Ascending aorta (tissue), 2 donors: ENCODE measurements at regions not wholly inside any gene's neighbourhood (a gene's known extent, or its start where the extent isn't known, plus 50 kb on each side); places are given as distances from the start of the nearest gene placed in this dataset.

Experiments used
- DNase-seq, 2 donors: peaks; one replicate each; pipeline ENCODE4 v3.0.0-alpha.2; 2019; ENCODE audit warnings: low spot score in 2 of 2
- H3K27ac ChIP-seq, 2 donors: fragments of 200-600 bp; sonication (generic); one replicate each; pipeline ENCODE4 v1.5.1; 2016 to 2017; ENCODE audit warnings: mild to moderate bottlenecking in 1 of 2
- H3K27me3 ChIP-seq: fragments of 200-600 bp; sonication (generic); one replicate; pipeline ENCODE4 v1.5.1; 2017
- H3K36me3 ChIP-seq, 2 donors: fragments of 200-600 bp; sonication (generic); one replicate each; pipeline ENCODE4 v1.5.1; 2016
- H3K4me1 ChIP-seq, 2 donors: fragments of 200-600 bp; sonication (generic); one replicate each; pipeline ENCODE4 v1.5.1; 2016 to 2017; ENCODE audit warnings: mild to moderate bottlenecking in 1 of 2
- H3K4me3 ChIP-seq, 2 donors: fragments of 200-600 bp; sonication (generic); one replicate each; pipeline ENCODE4 v1.5.1; 2016 to 2017; ENCODE audit warnings: mild to moderate bottlenecking in 1 of 2
- H3K9me3 ChIP-seq, 2 donors: fragments of 200-600 bp; sonication (generic); one replicate each; pipeline ENCODE4 v1.5.1; 2016
- intact Hi-C: fragments of 100-400 bp; cut with DNase I; formaldehyde crosslinking; loops from one replicate; pipeline ENCODE4 v1.15.1; 2023
- TF ChIP-seq, protein P1 (sequence below), 3 experiments: fragments of 200-600 bp in 2 of 3; fragments of 450-650 bp in 1 of 3; sonication (generic) in 2 of 3; IDR thresholded peaks; one replicate each; pipeline ENCODE4 v1.5.1; 2016 to 2019; ENCODE audit warnings: antibody characterized with exemption in 3 of 3, mild to moderate bottlenecking in 1 of 3, moderate library complexity in 1 of 3

DNA sequence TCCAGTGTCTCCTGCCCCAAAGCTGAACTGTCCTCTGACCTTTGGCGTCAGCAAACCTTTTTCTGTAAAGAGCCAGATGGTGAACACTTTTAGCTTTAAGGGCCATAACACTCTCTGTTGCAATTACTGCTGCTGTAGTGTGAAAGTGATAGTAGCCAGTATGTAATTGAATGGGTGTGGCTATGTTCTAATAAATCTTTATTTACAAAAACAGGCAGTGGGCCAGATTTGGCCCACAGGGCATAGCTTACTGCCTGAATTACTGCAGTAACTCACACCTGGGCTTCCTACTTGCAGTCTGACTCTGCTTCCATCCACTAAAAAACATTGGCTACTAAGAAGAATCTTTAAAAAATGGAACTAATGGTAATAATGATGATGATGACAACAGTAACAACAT, 68.0 kb upstream of the SLC6A11 start:
- no peaks in the 10 kb centered on the region for H3K9me3 ChIP-seq
- DNase-seq = peak in 1 of 2 donors; percentile 5
- no peaks in the 10 kb centered on the region for H3K36me3 ChIP-seq
- TF ChIP-seq, protein P1, sequence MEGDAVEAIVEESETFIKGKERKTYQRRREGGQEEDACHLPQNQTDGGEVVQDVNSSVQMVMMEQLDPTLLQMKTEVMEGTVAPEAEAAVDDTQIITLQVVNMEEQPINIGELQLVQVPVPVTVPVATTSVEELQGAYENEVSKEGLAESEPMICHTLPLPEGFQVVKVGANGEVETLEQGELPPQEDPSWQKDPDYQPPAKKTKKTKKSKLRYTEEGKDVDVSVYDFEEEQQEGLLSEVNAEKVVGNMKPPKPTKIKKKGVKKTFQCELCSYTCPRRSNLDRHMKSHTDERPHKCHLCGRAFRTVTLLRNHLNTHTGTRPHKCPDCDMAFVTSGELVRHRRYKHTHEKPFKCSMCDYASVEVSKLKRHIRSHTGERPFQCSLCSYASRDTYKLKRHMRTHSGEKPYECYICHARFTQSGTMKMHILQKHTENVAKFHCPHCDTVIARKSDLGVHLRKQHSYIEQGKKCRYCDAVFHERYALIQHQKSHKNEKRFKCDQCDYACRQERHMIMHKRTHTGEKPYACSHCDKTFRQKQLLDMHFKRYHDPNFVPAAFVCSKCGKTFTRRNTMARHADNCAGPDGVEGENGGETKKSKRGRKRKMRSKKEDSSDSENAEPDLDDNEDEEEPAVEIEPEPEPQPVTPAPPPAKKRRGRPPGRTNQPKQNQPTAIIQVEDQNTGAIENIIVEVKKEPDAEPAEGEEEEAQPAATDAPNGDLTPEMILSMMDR (IDR thresholded peaks at IDR 0.05) = no peak
- no peak overlapping the region for H3K4me3 ChIP-seq
- H3K27ac ChIP-seq = no peak overlapping the region
- no peaks in the 10 kb centered on the region for H3K4me1 ChIP-seq
- intact Hi-C loops = no loop called here
- no peaks in the 10 kb centered on the region for H3K27me3 ChIP-seq

- intact Hi-C loops = no loop called here
- Histone ChIP-seq H3K27ac (no peak overlapping the region), H3K4me1 (no peaks in the 10 kb centered on the region), H3K27me3 (no peaks in the 10 kb centered on the region), H3K36me3 (no peaks in the 10 kb centered on the region), H3K9me3 (no peaks in the 10 kb centered on the region), H3K4me3 (no peak overlapping the region)
- peak in 1 of 2 donors; percentile 50 for DNase-seq
- TF ChIP-seq, protein P1 (IDR thresholded peaks at IDR 0.05) = no peak
Measured at GRCh38 chr3:10753964-10754363, 62.1 kb upstream of the SLC6A11 start.

DNA sequence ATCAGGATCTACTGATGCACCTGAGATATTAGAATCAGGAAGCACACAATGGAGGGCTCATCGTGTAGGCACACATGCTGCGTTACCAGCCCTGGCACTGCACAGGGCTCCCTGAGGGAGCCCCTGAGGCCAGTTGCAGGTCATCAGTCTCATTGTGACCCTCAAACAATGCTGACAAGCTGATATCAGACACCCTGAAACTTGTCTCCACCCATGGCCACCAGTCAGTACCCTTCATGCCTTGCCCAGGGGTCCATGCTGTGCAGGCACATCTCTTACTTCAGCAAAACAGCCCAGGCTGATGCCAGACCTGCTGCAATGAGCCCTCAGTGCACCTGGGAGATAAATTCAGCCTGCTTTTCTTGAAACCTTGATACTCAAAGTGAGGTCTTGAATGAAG, 59.5 kb upstream of the SLC6A11 start:
- intact Hi-C loops = loop anchor here (5.0 kb wide), 1 partner anchor 586 kb away; no protein-coding TSS in a partner anchor
- no peaks in the 10 kb centered on the region for H3K9me3 ChIP-seq
- no peaks in the 10 kb centered on the region for H3K27me3 ChIP-seq
- no peaks in the 10 kb centered on the region for H3K36me3 ChIP-seq
- H3K27ac ChIP-seq = no peak overlapping the region
- TF ChIP-seq, protein P1 (IDR thresholded peaks at IDR 0.05) = no peak
- H3K4me3 ChIP-seq = no peak overlapping the region
- peak in 1 of 2 donors; percentile 54 for DNase-seq
- no peaks in the 10 kb centered on the region for H3K4me1 ChIP-seq

GRCh38 chr3:10757021-10757820, 58.8 kb upstream of the SLC6A11 start:
- Histone ChIP-seq H3K27me3 (no peaks in the 10 kb centered on the region), H3K4me3 (no peak overlapping the region), H3K27ac (no peak overlapping the region), H3K4me1 (no peaks in the 10 kb centered on the region), H3K9me3 (no peaks in the 10 kb centered on the region), H3K36me3 (no peaks in the 10 kb centered on the region)
- intact Hi-C loops = loop anchor here (5.0 kb wide), 1 partner anchor 585 kb away; no protein-coding TSS in a partner anchor
- TF ChIP-seq, protein P1 (IDR thresholded peaks at IDR 0.05) = no peak
- peak in 1 of 2 donors; percentile 27 for DNase-seq

DNA sequence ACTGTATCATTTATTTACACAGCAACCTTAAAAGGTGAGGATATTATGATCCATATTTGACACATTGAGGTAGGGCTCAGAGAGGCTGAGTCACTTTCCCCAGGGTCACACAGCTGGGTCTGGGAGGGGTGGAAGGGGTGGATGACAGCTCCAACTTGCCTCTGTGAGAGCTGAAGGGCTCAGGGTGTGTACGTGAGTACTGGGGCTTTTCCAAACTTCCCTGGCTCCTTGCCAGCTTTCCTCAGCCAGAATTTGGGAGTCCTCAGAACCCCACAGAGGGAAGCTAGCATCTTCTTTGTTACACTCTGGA, 58.3 kb upstream of the SLC6A11 start:
- Histone ChIP-seq H3K4me1 (no peaks in the 10 kb centered on the region), H3K27me3 (no peaks in the 10 kb centered on the region), H3K27ac (no peak overlapping the region), H3K36me3 (no peaks in the 10 kb centered on the region), H3K4me3 (no peak overlapping the region), H3K9me3 (no peaks in the 10 kb centered on the region)
- TF ChIP-seq, protein P1 (IDR thresholded peaks at IDR 0.05) = no peak
- DNase-seq = no peak
- intact Hi-C loops = loop anchor here (1.0 to 5.0 kb wide), 2 partner anchors 302 to 585 kb away; no protein-coding TSS in a partner anchor
